DND-41 (cell line): ENCODE measurements at regions not wholly inside any gene's neighbourhood (a gene's known extent, or its start where the extent isn't known, plus 50 kb on each side); places are given as distances from the start of the nearest gene placed in this dataset.

Experiments
- ATAC-seq: fragments of 200-7000 bp; cut with Tn5 transposase; 3 replicates; pipeline ENCODE4 v1.9.1; 2021; ENCODE audit warnings: low read depth; ENCODE audit not compliant: insufficient read depth
- DNase-seq: peaks from one replicate; pipeline ENCODE4 v3.0.0-alpha.2; 2020
- H2AFZ ChIP-seq: 2 replicates; pipeline ENCODE4 v1.6.0; 2012; ENCODE audit warnings: low read depth, low read length
- H3K27ac ChIP-seq: 2 replicates; pipeline ENCODE4 v1.5.1; 2012; ENCODE audit warnings: low read length, inconsistent platforms
- H3K27me3 ChIP-seq: fragments of 200-600 bp; sonication (generic); 2 replicates; pipeline ENCODE4 v1.6.0; 2012; ENCODE audit warnings: low read length, mild to moderate bottlenecking, inconsistent platforms; ENCODE audit not compliant: insufficient read depth, poor library complexity
- H3K36me3 ChIP-seq: 2 replicates; pipeline ENCODE4 v1.5.1; 2012; ENCODE audit warnings: low read length, inconsistent platforms; ENCODE audit not compliant: insufficient read depth
- H3K4me1 ChIP-seq: 2 replicates; pipeline ENCODE4 v1.5.1; 2012; ENCODE audit warnings: mild to moderate bottlenecking, low read length; ENCODE audit not compliant: insufficient read depth
- H3K4me2 ChIP-seq: 2 replicates; pipeline ENCODE4 v1.6.0; 2012; ENCODE audit warnings: mild to moderate bottlenecking, moderate library complexity, low read length, inconsistent platforms; ENCODE audit not compliant: insufficient read depth
- H3K4me3 ChIP-seq, 2 experiments: fragments of 200-600 bp in 1 of 2; shearing (Covaris generic) in 1 of 2; 2 replicates each; pipeline ENCODE4 v1.5.1; 2012 to 2016; ENCODE audit warnings: inconsistent platforms in 2 of 2, low read length in 2 of 2, mild to moderate bottlenecking in 2 of 2, low read depth in 1 of 2, moderate library complexity in 1 of 2
- H3K79me2 ChIP-seq: 2 replicates; pipeline ENCODE4 v1.6.0; 2012; ENCODE audit warnings: low read length, inconsistent platforms; ENCODE audit not compliant: insufficient read depth
- H3K9ac ChIP-seq: 2 replicates; pipeline ENCODE4 v1.6.0; 2012; ENCODE audit warnings: low read depth, mild to moderate bottlenecking, inconsistent platforms, low read length, moderate library complexity
- H3K9me3 ChIP-seq: 2 replicates; pipeline ENCODE4 v1.5.1; 2012; ENCODE audit warnings: low read length, moderate library complexity, mild to moderate bottlenecking, inconsistent platforms; ENCODE audit not compliant: insufficient read depth, severe bottlenecking
- H4K20me1 ChIP-seq: 2 replicates; pipeline ENCODE4 v1.6.0; 2012; ENCODE audit warnings: low read length; ENCODE audit not compliant: insufficient read depth
- CTCF ChIP-seq: IDR thresholded peaks from 2 replicates; pipeline ENCODE4 v1.5.1; 2012; ENCODE audit warnings: borderline replicate concordance, low read length, moderate library complexity, mild to moderate bottlenecking; ENCODE audit not compliant: poor library complexity, severe bottlenecking; ENCODE audit errors: extremely low read depth
- EZH2 ChIP-seq: IDR thresholded peaks from 3 replicates; pipeline ENCODE4 v1.6.1; 2012; ENCODE audit warnings: borderline replicate concordance, low read depth, mild to moderate bottlenecking, moderate library complexity, low read length, inconsistent platforms; ENCODE audit not compliant: severe bottlenecking

- no peak for ATAC-seq
Measured at GRCh38 chr13:24035411-24035810, 125.1 kb upstream of the SPATA13 start.

GRCh38 chr13:24036115-24036514 lies 124.4 kb upstream of the SPATA13 start:
- Histone ChIP-seq H3K4me1 (no peaks in the 10 kb centered on the region), H4K20me1 (no peaks in the 10 kb centered on the region), H3K27me3 (peaks cover 11% of the 10 kb centered on the region), H3K9ac (no peak overlapping the region), H3K9me3 (no peaks in the 10 kb centered on the region), H2AFZ (no peak overlapping the region), H3K79me2 (no peaks in the 10 kb centered on the region), H3K27ac (no peak overlapping the region), H3K4me3 (no peak overlapping the region), H3K4me2 (no peak overlapping the region), H3K36me3 (no peaks in the 10 kb centered on the region)
- no peak for DNase-seq
- no peak for ATAC-seq
- no peak for TF ChIP-seq CTCF
- TF ChIP-seq EZH2: no peak

More at GRCh38 chr13:24035411-24035810, 125.1 kb upstream of the SPATA13 start:
- no peak overlapping the region for H3K4me2 ChIP-seq
- H3K9ac ChIP-seq: no peak overlapping the region
- TF ChIP-seq CTCF (no peak), EZH2 (no peak)
- H4K20me1 ChIP-seq: no peaks in the 10 kb centered on the region
- no peaks in the 10 kb centered on the region for H3K36me3 ChIP-seq
- no peaks in the 10 kb centered on the region for H3K79me2 ChIP-seq
- no peaks in the 10 kb centered on the region for H3K4me1 ChIP-seq
- no peak overlapping the region for H3K4me3 ChIP-seq
- no peak overlapping the region for H3K27ac ChIP-seq
- H3K9me3 ChIP-seq: no peaks in the 10 kb centered on the region
- no peak overlapping the region for H2AFZ ChIP-seq
- H3K27me3 ChIP-seq: peaks cover 8% of the 10 kb centered on the region
- no peak for DNase-seq

- no peaks in the 10 kb centered on the region for H3K79me2 ChIP-seq
- no peak overlapping the region for H2AFZ ChIP-seq
- DNase-seq (no peak), ATAC-seq (no peak)
- no peaks in the 10 kb centered on the region for H3K4me1 ChIP-seq
- peaks cover 11% of the 10 kb centered on the region for H3K27me3 ChIP-seq
- H3K36me3 ChIP-seq: no peaks in the 10 kb centered on the region
- H4K20me1 ChIP-seq: no peaks in the 10 kb centered on the region
- no peak overlapping the region for H3K4me3 ChIP-seq
- H3K9ac ChIP-seq: no peak overlapping the region
- no peaks in the 10 kb centered on the region for H3K9me3 ChIP-seq
- no peak overlapping the region for H3K27ac ChIP-seq
- TF ChIP-seq CTCF: no peak
- TF ChIP-seq EZH2: no peak
- no peak overlapping the region for H3K4me2 ChIP-seq
Measured at GRCh38 chr13:24038405-24038804, 122.1 kb upstream of the SPATA13 start.

GRCh38 chr13:24038841-24039330 lies 121.6 kb upstream of the SPATA13 start:
- no peak for TF ChIP-seq EZH2
- TF ChIP-seq CTCF: no peak
- Histone ChIP-seq H3K79me2 (no peaks in the 10 kb centered on the region), H3K4me1 (no peaks in the 10 kb centered on the region), H3K36me3 (no peaks in the 10 kb centered on the region), H3K9ac (no peak overlapping the region), H3K9me3 (no peaks in the 10 kb centered on the region), H3K4me3 (no peak overlapping the region), H3K27me3 (peaks cover 10% of the 10 kb centered on the region), H3K27ac (no peak overlapping the region), H3K4me2 (no peak overlapping the region), H2AFZ (no peak overlapping the region), H4K20me1 (no peaks in the 10 kb centered on the region)
- DNase-seq: no peak
- ATAC-seq: no peak
